ENCODE measurements at regions not wholly inside any gene's neighbourhood (a gene's known extent, or its start where the extent isn't known, plus 50 kb on each side); places are given as distances from the start of the nearest gene placed in this dataset.
A peak's percentile ranks its signal among the peaks of the same experiment; 100 is the strongest.

GRCh38 chr2:102968375-102968774 lies 206.5 kb downstream of the TMEM182 start:
- no peak for DNase-seq

- DNase-seq: no peak
Observed at GRCh38 chr2:102971701-102972100, 209.9 kb downstream of the TMEM182 start.

DNA sequence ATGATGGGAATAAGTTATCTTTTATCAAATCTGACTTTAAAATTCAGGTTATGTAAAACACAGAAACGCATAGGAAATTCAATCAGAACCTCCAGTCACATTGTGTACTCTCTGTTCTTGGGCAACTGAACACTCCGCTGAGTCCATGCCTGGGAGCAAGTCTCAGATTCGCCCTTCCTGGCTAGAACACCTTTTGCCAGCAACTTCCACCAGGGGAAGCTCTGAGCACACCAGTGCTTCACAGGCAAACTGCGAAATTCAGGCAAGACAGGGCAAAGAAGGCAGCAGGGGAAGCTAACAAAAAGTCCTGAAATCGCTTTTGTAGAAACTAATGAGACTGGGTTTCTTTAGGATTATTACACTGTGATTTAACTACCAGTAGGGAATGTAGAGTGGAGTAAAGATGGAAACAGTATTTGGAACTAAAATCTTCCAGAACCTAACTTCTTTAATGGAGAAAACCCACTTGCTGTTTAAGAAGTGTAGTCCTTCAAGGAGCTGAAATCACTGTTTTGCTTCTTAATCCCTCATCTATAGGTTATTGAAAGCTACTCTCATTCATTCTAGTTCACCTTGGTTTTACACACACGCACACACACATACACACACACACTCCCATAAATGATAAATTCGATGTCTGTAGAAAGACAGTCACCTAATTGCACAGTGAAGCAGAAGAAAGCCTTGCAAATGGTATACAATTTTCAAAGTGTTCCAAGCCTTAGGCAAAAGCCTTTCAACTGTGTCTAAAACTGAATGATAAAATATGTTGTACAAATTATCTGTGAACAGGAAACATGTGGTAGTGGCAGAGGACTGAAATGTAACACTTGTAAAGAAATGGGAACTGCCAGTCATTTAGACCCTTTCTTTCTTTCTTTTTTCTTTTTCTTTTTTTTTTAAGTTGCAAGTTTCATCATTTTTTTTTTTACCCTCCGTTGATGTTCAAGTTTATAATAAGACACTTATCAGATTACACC lies 214.5 kb downstream of the TMEM182 start:
- peak in 1 of 2 experiments; percentile 30 for DNase-seq

GRCh38 chr2:102977426-102978090 lies 215.7 kb downstream of the TMEM182 start:
- DNase-seq: no peak

- no peak for DNase-seq
Observed at GRCh38 chr2:102978091-102978490, 216.3 kb downstream of the TMEM182 start.

GRCh38 chr2:102979429-102979828 lies 217.6 kb downstream of the TMEM182 start:
- no peak for DNase-seq

DNA sequence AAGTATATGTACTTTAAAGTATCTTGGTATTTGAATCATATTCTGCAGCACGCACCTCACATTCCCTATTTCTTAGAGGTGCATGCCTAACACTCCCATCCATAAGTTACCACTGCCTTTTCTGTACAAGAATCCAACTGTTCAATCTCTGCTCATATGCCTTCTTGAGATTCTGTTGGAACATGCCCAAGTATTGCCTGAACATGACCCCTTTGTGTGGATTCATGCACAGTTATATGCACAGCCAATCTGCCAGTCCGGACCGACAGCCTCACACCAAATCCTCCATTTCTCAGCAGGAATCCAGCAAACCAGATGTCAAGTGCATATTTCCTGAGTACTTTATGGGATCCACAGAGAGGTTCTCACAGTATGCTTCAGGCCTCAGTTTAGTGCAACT lies 222.0 kb downstream of the TMEM182 start:
- DNase-seq: no peak

GRCh38 chr2:102986826-102987490 lies 225.1 kb downstream of the TMEM182 start:
- no peak for DNase-seq

DNA sequence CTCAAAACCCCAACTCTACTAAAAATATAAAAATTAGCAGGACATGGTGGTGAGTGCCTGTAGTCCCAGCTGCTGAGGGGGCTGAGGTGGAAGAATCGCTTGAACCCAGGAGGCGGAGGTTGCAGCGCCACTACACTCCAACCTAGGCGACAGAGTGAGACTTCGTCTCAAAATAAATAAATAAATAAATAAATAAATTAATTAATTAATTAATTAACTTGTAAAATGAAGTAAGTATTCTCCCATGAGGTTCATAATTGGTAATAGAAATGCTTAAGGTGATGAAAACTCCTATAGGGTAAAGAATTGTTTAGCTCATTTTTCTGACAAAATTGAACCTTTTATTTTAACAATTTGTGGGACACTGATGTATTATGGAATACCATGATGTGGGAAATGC lies 230.8 kb downstream of the TMEM182 start:
- no peak for DNase-seq

- no peak for DNase-seq
Observed at GRCh38 chr2:102999958-103000357, 238.1 kb downstream of the TMEM182 start.

- DNase-seq: peak in 1 of 2 experiments; percentile 31
Observed at GRCh38 chr2:103002954-103003353, 241.1 kb downstream of the TMEM182 start.

- DNase-seq: no peak
Observed at GRCh38 chr2:103003750-103004260, 242.0 kb downstream of the TMEM182 start.

DNA sequence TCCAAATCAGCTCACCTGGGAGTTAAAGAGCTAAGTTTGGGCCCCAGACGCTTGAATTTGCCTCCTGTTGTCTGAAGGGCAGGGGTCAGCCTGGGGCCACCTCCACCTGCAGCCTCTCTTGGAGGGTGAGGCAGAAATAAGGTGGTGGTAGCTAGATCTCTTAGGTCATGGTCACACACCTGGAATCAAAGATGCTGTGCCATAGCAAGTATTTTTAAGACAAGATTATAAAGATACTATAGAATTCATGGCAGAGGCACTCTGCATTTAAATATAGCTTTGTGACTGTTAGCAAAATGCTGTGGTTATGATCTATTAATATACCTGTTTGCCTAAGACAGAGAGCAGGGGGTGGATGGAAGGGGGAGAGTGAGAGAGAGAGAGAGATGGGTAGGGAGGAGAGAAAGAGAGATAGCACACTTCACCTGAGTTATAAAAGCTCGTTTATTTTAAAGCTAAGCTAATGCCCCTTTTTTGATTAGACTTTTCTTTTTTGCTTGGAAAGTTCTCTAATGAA lies 242.7 kb downstream of the TMEM182 start:
- no peak for DNase-seq

GRCh38 chr2:103005393-103005792 lies 243.6 kb downstream of the TMEM182 start:
- no peak for DNase-seq

GRCh38 chr2:103007086-103007485 lies 245.3 kb downstream of the TMEM182 start:
- DNase-seq: no peak

- DNase-seq: no peak
Observed at GRCh38 chr2:103008586-103008985, 246.8 kb downstream of the TMEM182 start.

- no peak for DNase-seq
Observed at GRCh38 chr2:103009871-103010270, 248.0 kb downstream of the TMEM182 start.

DNA sequence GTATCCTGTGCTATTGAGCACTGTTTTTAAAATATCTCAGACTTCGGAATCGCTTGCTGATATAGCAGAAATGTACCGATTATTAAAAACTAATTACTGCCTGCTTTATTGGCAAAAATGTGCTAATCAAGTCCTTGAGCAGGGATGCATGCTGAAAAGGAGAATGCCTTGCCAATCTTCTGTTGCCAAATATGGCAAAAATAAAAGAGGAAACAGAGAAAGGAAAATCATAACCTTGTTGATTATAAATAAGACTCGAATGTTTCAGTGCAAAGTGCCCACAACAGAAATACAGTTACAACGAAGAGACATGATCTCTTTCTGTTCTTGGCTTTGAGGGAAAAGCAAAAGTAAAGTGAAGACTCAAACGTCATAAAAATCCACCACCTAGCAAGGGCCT lies 248.5 kb downstream of the TMEM182 start:
- no peak for DNase-seq

DNA sequence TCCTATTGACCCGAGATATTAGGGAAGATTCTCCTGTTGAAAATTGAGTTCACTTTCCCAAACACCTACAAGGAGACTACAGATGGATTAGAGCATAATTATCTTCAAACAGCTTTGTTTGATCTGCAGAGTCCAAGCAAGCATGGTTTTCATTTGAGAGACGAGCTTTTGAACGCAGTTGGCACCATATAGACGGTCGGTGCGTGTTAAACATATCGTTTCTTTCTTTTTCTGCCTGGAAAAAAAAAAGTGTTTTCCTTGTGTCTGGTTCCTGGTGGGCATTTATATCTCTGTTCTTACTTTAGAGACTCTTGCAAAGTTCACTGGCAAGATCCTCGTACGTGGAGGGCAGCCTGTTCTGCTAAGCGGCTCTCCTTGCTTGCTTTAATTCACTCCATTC lies 248.9 kb downstream of the TMEM182 start:
- no peak for DNase-seq

DNA sequence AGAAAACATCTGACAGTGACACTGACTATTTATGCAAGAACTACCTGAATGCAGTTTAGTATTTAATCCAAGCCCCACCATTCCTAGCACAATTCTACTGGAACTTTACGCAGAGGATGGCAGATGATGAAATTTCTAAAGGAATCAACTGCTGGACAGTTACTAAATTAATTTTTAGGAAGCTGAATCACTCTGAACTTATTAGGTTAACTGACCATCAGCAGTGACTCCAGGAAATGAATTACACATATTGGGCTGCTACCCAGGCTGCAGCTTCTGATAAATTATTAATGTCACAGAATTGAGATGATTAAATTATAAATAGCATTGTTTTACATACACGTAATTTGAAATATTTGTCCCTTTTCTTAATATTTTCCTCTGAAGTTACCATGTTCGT lies 250.8 kb downstream of the TMEM182 start:
- no peak for DNase-seq

DNA sequence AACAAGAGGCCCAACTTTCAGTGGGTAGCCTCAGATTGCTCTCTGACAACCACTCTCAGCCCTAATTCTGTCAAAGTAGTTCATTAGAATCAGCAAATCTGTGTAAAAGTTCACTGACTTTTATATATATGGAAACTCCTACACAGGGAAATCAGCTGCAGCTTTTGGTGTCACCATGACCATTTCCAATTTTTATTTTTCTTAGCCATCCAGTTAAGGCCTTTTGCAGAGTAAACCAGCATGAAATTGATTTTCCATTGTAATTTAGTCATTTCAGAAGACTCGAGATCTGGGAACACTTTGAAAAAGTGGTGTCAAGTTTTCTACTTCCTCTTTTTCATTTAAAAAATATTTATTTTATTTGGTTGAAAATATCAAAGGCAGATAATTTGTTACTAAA lies 263.2 kb downstream of the TMEM182 start:
- no peak for DNase-seq

- no peak for DNase-seq
Observed at GRCh38 chr2:103028181-103028580, 266.4 kb downstream of the TMEM182 start.
